ENCODE measurements at regions not wholly inside any gene's neighbourhood (a gene's known extent, or its start where the extent isn't known, plus 50 kb on each side); places are given as distances from the start of the nearest gene placed in this dataset.

- no peaks in the 10 kb centered on the region for H3K36me3 ChIP-seq
- no peak for DNase-seq (ENCODE audit: low spot score in 2 of 2)
- no peak for TF ChIP-seq CTCF (IDR thresholded peaks at IDR 0.05)
- H3K4me3 ChIP-seq: no peak overlapping the region
- no peak overlapping the region for H3K27ac ChIP-seq
- no peaks in the 10 kb centered on the region for H3K27me3 ChIP-seq
- H3K9me3 ChIP-seq: no peaks in the 10 kb centered on the region
- H3K4me1 ChIP-seq: no peaks in the 10 kb centered on the region
- intact Hi-C loops (cut with DNase I): no loop called here
These were observed 421.4 kb upstream of the ZWINT start for GRCh38 chr10:56782503-56782902.

GRCh38 chr10:56771343-56771742 lies 410.3 kb upstream of the ZWINT start:
- no peak overlapping the region for H3K4me3 ChIP-seq
- no peak overlapping the region for H3K27ac ChIP-seq
- no peaks in the 10 kb centered on the region for H3K9me3 ChIP-seq
- DNase-seq (ENCODE audit: low spot score in 2 of 2): no peak
- H3K36me3 ChIP-seq: no peaks in the 10 kb centered on the region
- no peaks in the 10 kb centered on the region for H3K4me1 ChIP-seq
- intact Hi-C loops (cut with DNase I): no loop called here
- no peak for TF ChIP-seq CTCF (IDR thresholded peaks at IDR 0.05)
- H3K27me3 ChIP-seq: no peaks in the 10 kb centered on the region

- no peak for DNase-seq (ENCODE audit: low spot score in 2 of 2)
- intact Hi-C loops (cut with DNase I): no loop called here
- no peak for TF ChIP-seq CTCF (IDR thresholded peaks at IDR 0.05)
- no peaks in the 10 kb centered on the region for H3K27me3 ChIP-seq
- no peak overlapping the region for H3K4me3 ChIP-seq
- no peaks in the 10 kb centered on the region for H3K9me3 ChIP-seq
- H3K36me3 ChIP-seq: no peaks in the 10 kb centered on the region
- H3K27ac ChIP-seq: no peak overlapping the region
- no peaks in the 10 kb centered on the region for H3K4me1 ChIP-seq
These were observed 402.0 kb upstream of the ZWINT start for GRCh38 chr10:56763090-56763489.

- intact Hi-C loops (cut with DNase I): no loop called here
- DNase-seq (ENCODE audit: low spot score in 2 of 2): no peak
- Histone ChIP-seq H3K4me1 (no peaks in the 10 kb centered on the region), H3K9me3 (no peaks in the 10 kb centered on the region), H3K27ac (no peak overlapping the region), H3K36me3 (no peaks in the 10 kb centered on the region), H3K4me3 (no peak overlapping the region), H3K27me3 (no peaks in the 10 kb centered on the region)
- TF ChIP-seq CTCF (IDR thresholded peaks at IDR 0.05): no peak
These were observed 384.4 kb upstream of the ZWINT start for GRCh38 chr10:56745490-56745889.

GRCh38 chr10:56728349-56728748 lies 367.3 kb upstream of the ZWINT start:
- no peaks in the 10 kb centered on the region for H3K27me3 ChIP-seq
- H3K36me3 ChIP-seq: no peaks in the 10 kb centered on the region
- H3K4me3 ChIP-seq: no peak overlapping the region
- TF ChIP-seq CTCF (IDR thresholded peaks at IDR 0.05): no peak
- H3K4me1 ChIP-seq: no peaks in the 10 kb centered on the region
- H3K27ac ChIP-seq: no peak overlapping the region
- H3K9me3 ChIP-seq: no peaks in the 10 kb centered on the region
- DNase-seq (ENCODE audit: low spot score in 2 of 2): no peak
- intact Hi-C loops (cut with DNase I): no loop called here

GRCh38 chr10:56722912-56723311 lies 361.9 kb upstream of the ZWINT start:
- Histone ChIP-seq H3K9me3 (no peaks in the 10 kb centered on the region), H3K4me3 (no peak overlapping the region), H3K27me3 (no peaks in the 10 kb centered on the region), H3K36me3 (no peaks in the 10 kb centered on the region), H3K27ac (no peak overlapping the region), H3K4me1 (no peaks in the 10 kb centered on the region)
- no peak for DNase-seq (ENCODE audit: low spot score in 2 of 2)
- no peak for TF ChIP-seq CTCF (IDR thresholded peaks at IDR 0.05)
- intact Hi-C loops (cut with DNase I): no loop called here
